ENCODE measurements at regions not wholly inside any gene's neighbourhood (a gene's known extent, or its start where the extent isn't known, plus 50 kb on each side); places are given as distances from the start of the nearest gene placed in this dataset.

- FAIRE-seq (no peak), ATAC-seq (no peak), DNase-seq (no peak)
- 62 to 75% methylated on average over 3 of the region's 3 CpGs for WGBS, 2 donors
- Histone ChIP-seq H3K4me1 (no peaks in the 10 kb centered on the region), H3K9me3 (no peaks in the 10 kb centered on the region), H3K27ac (no peak overlapping the region), H3K36me3 (no peaks in the 10 kb centered on the region), H3K27me3 (no peaks in the 10 kb centered on the region), H3K4me3 (no peak overlapping the region)
- intact Hi-C loops (cut with DNase I), result no loop called here
- no peak for TF ChIP-seq CTCF (IDR thresholded peaks at IDR 0.05)
These were observed 1413.9 kb upstream of the ADGRB3 start for GRCh38 chr6:67221226-67221625.

- H3K4me3 ChIP-seq, result no peak overlapping the region
- intact Hi-C loops (cut with DNase I), result no loop called here
- no peak for FAIRE-seq
- no peak for ATAC-seq
- no peaks in the 10 kb centered on the region for H3K27me3 ChIP-seq
- no peak overlapping the region for H3K27ac ChIP-seq
- no peaks in the 10 kb centered on the region for H3K4me1 ChIP-seq
- no peak for TF ChIP-seq CTCF (IDR thresholded peaks at IDR 0.05)
- H3K36me3 ChIP-seq, result no peaks in the 10 kb centered on the region
- H3K9me3 ChIP-seq, result no peaks in the 10 kb centered on the region
- WGBS, 2 donors, result 67 to 77% methylated on average over 2 of the region's 2 CpGs
- no peak for DNase-seq
These were observed 1415.7 kb upstream of the ADGRB3 start for GRCh38 chr6:67219346-67219745.

DNA sequence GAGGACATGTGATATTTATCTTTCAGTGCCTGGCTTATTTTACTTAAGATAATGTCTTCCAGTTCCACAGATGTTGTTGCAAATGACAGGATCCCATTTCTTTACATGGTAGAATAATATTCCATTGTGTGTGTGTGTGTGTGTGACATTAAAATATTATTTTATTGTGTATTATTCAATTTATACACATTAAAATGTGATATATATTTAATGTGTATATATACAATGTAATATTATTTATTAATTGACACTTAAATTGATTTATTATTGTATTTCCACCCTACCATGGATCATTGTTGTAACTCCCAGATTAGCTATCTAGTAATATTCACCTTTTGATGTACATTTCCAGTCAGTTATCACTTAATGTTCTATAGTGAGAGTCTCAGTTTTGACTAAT is 1422.5 kb upstream of the ADGRB3 start:
- intact Hi-C loops (cut with DNase I), result no loop called here
- DNase-seq (no peak), ATAC-seq (no peak), FAIRE-seq (no peak)
- Histone ChIP-seq H3K4me3 (no peak overlapping the region), H3K27me3 (no peaks in the 10 kb centered on the region), H3K36me3 (no peaks in the 10 kb centered on the region), H3K9me3 (no peaks in the 10 kb centered on the region), H3K27ac (no peak overlapping the region), H3K4me1 (no peaks in the 10 kb centered on the region)
- TF ChIP-seq CTCF (IDR thresholded peaks at IDR 0.05), result no peak

- no peak for FAIRE-seq
- H3K4me3 ChIP-seq, result no peak overlapping the region
- H3K4me1 ChIP-seq, result no peaks in the 10 kb centered on the region
- no peak for DNase-seq
- no peaks in the 10 kb centered on the region for H3K27me3 ChIP-seq
- intact Hi-C loops (cut with DNase I), result no loop called here
- WGBS, 2 donors, result 10 to 14% methylated on average over 1 of the region's 1 CpG
- no peak overlapping the region for H3K27ac ChIP-seq
- no peak for ATAC-seq
- no peak for TF ChIP-seq CTCF (IDR thresholded peaks at IDR 0.05)
- no peaks in the 10 kb centered on the region for H3K9me3 ChIP-seq
- no peaks in the 10 kb centered on the region for H3K36me3 ChIP-seq
These were observed 1424.6 kb upstream of the ADGRB3 start for GRCh38 chr6:67210450-67210849.

DNA sequence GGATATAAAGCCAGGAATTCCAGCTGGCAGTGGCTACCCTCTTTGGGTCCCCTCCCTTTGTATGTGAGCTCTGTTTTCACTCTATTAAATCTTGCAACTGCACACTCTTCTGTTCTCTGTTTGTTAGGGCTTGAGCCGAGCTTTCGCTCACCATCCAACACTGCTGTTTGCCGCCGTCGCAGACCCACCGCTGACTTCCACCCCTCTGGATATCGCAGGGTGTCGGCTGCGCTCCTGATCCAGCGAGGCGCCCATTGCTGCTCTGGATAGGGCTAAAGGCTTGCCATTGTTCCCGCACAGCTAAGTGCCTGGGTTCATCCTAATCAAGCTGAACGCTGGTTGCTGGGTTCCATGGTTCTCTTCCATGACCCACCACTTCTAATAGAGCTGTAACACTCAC is 1433.5 kb upstream of the ADGRB3 start:
- FAIRE-seq (no peak), ATAC-seq (no peak), DNase-seq (peak in 2 of 6 donors; percentile 25 to 29)
- no peaks in the 10 kb centered on the region for H3K4me1 ChIP-seq
- H3K36me3 ChIP-seq, result no peaks in the 10 kb centered on the region
- no peak for TF ChIP-seq CTCF (IDR thresholded peaks at IDR 0.05)
- H3K27ac ChIP-seq, result no peak overlapping the region
- no peaks in the 10 kb centered on the region for H3K9me3 ChIP-seq
- no peaks in the 10 kb centered on the region for H3K27me3 ChIP-seq
- H3K4me3 ChIP-seq, result no peak overlapping the region
- intact Hi-C loops (cut with DNase I), result no loop called here
- 84 to 91% methylated on average over 13 of the region's 13 CpGs for WGBS, 2 donors

Data from pancreas (tissue), 10 donors.